Hepatic stellate cell (primary cell): ENCODE measurements at regions not wholly inside any gene's neighbourhood (a gene's known extent, or its start where the extent isn't known, plus 50 kb on each side); places are given as distances from the start of the nearest gene placed in this dataset.

Experiments
- DNase-seq: peaks from one replicate; pipeline ENCODE4 v3.0.0; 2011; ENCODE audit warnings: low spot score

- DNase-seq, result no peak
Measured at GRCh38 chr5:73395256-73395655, 53.3 kb downstream of the FOXD1 start.

- no peak for DNase-seq
Measured at GRCh38 chr5:73394610-73395009, 54.0 kb downstream of the FOXD1 start.

- DNase-seq, result no peak
Measured at GRCh38 chr5:73393611-73394489, 54.7 kb downstream of the FOXD1 start.

- no peak for DNase-seq
Measured at GRCh38 chr5:73392775-73393174, 55.8 kb downstream of the FOXD1 start.

- peak; percentile 64 for DNase-seq
Measured at GRCh38 chr5:73391441-73391881, 57.1 kb downstream of the FOXD1 start.

GRCh38 chr5:73390972-73391371, 57.6 kb downstream of the FOXD1 start:
- no peak for DNase-seq

GRCh38 chr5:73388740-73389139, 59.8 kb downstream of the FOXD1 start:
- DNase-seq, result no peak

GRCh38 chr5:73388306-73388684, 60.3 kb downstream of the FOXD1 start:
- no peak for DNase-seq

GRCh38 chr5:73387601-73388305, 60.8 kb downstream of the FOXD1 start:
- DNase-seq, result no peak

- DNase-seq, result no peak
Measured at GRCh38 chr5:73387149-73387591, 61.4 kb downstream of the FOXD1 start.

GRCh38 chr5:73384861-73385260, 63.7 kb downstream of the FOXD1 start:
- DNase-seq, result no peak

GRCh38 chr5:73382401-73382740, 66.2 kb downstream of the FOXD1 start:
- no peak for DNase-seq

GRCh38 chr5:73381590-73382400, 66.8 kb downstream of the FOXD1 start:
- DNase-seq, result no peak

- DNase-seq, result no peak
Measured at GRCh38 chr5:73380710-73381589, 67.6 kb downstream of the FOXD1 start.

- no peak for DNase-seq
Measured at GRCh38 chr5:73380041-73380440, 68.5 kb downstream of the FOXD1 start.

- no peak for DNase-seq
Measured at GRCh38 chr5:73379435-73379834, 69.1 kb downstream of the FOXD1 start.

- no peak for DNase-seq
Measured at GRCh38 chr5:73378765-73379164, 69.8 kb downstream of the FOXD1 start.

GRCh38 chr5:73378070-73378469, 70.5 kb downstream of the FOXD1 start:
- no peak for DNase-seq

- DNase-seq, result peak; percentile 72
Measured at GRCh38 chr5:73376618-73377170, 71.9 kb downstream of the FOXD1 start.

- DNase-seq, result no peak
Measured at GRCh38 chr5:73375949-73376348, 72.6 kb downstream of the FOXD1 start.

GRCh38 chr5:73375191-73375545, 73.4 kb downstream of the FOXD1 start:
- DNase-seq, result no peak
